ENCODE measurements at regions not wholly inside any gene's neighbourhood (a gene's known extent, or its start where the extent isn't known, plus 50 kb on each side); places are given as distances from the start of the nearest gene placed in this dataset.

- TF ChIP-seq CTCF (IDR thresholded peaks at IDR 0.05; ENCODE audit: extremely low read depth, missing control alignments), result peak; percentile 60
- DNase-seq (ENCODE audit: low spot score), result peak; percentile 47
These were observed 585.4 kb downstream of the SOX6 start for GRCh38 chr11:15770798-15771414.

- no peak for TF ChIP-seq CTCF (IDR thresholded peaks at IDR 0.05; ENCODE audit: extremely low read depth, missing control alignments)
These were observed 583.8 kb downstream of the SOX6 start for GRCh38 chr11:15772547-15772946.

GRCh38 chr11:15772981-15773380, 583.4 kb downstream of the SOX6 start:
- TF ChIP-seq CTCF (IDR thresholded peaks at IDR 0.05; ENCODE audit: extremely low read depth, missing control alignments), result no peak
- DNase-seq (ENCODE audit: low spot score), result no peak

More at GRCh38 chr11:15772547-15772946, 583.8 kb downstream of the SOX6 start:
- DNase-seq (ENCODE audit: low spot score), result no peak

- no peak for DNase-seq (ENCODE audit: low spot score)
- no peak for TF ChIP-seq CTCF (IDR thresholded peaks at IDR 0.05; ENCODE audit: extremely low read depth, missing control alignments)
These were observed 582.6 kb downstream of the SOX6 start for GRCh38 chr11:15773476-15774387.

GRCh38 chr11:15774388-15774939, 581.9 kb downstream of the SOX6 start:
- DNase-seq (ENCODE audit: low spot score), result no peak
- TF ChIP-seq CTCF (IDR thresholded peaks at IDR 0.05; ENCODE audit: extremely low read depth, missing control alignments), result no peak

- no peak for DNase-seq (ENCODE audit: low spot score)
- no peak for TF ChIP-seq CTCF (IDR thresholded peaks at IDR 0.05; ENCODE audit: extremely low read depth, missing control alignments)
These were observed 581.3 kb downstream of the SOX6 start for GRCh38 chr11:15775015-15775541.

GRCh38 chr11:15775797-15776196, 580.5 kb downstream of the SOX6 start:
- no peak for DNase-seq (ENCODE audit: low spot score)
- TF ChIP-seq CTCF (IDR thresholded peaks at IDR 0.05; ENCODE audit: extremely low read depth, missing control alignments), result no peak

Measured in GM20000 (cell line).